IMR-90 (cell line): ENCODE measurements at regions not wholly inside any gene's neighbourhood (a gene's known extent, or its start where the extent isn't known, plus 50 kb on each side); places are given as distances from the start of the nearest gene placed in this dataset.
"Not testable (repeated sequence)": the region's sequence is repeated elsewhere in the genome, so short reads cannot be mapped to it uniquely, and the experiment has no call there.

Experiments used
- ATAC-seq: fragments of 200-7000 bp; cut with Tn5 transposase; 2 replicates; pipeline ENCODE4 v1.9.1; 2020; ENCODE audit warnings: low read depth, mild to moderate bottlenecking, moderate library complexity
- BruUV-seq: library from RNA; stranded (reverse); fragments of 400-500 nt; replicated peaks from 2 replicates; lab custom pipeline; 2021; lab: Mats Ljungman, UMichigan
- CTCF ChIA-PET: fragments of 300-600 bp; formaldehyde crosslinking; extraction: SDS; loops from one replicate; lab custom pipeline; 2021; ENCODE audit warnings: antibody characterized with exemption; lab: Yijun Ruan, JAX
- POLR2A ChIA-PET: fragments of 300-600 bp; sonication (Branson Sonifier 250); formaldehyde crosslinking; loops from one replicate; lab custom pipeline; 2022; ENCODE audit warnings: antibody characterized with exemption; ENCODE audit not compliant: unreplicated experiment; lab: Charles Lee
- DNase-seq: peaks from one replicate; pipeline ENCODE4 v3.0.0; 2013
- H2AFZ ChIP-seq: replicated peaks from 2 replicates; pipeline ENCODE3; 2013; ENCODE audit warnings: low read length, mild to moderate bottlenecking; ENCODE audit not compliant: poor library complexity
- H2AK5ac ChIP-seq: 2 replicates; pipeline ENCODE4 v1.6.1; 2013; ENCODE audit warnings: low read depth, low read length, inconsistent platforms
- H2AK9ac ChIP-seq: replicated peaks from 2 replicates; pipeline ENCODE3; 2013; ENCODE audit warnings: mild to moderate bottlenecking, low read depth, low read length, moderate library complexity; ENCODE audit not compliant: poor library complexity
- H2BK120ac ChIP-seq: 2 replicates; pipeline ENCODE4 v1.6.1; 2013; ENCODE audit warnings: low read depth, low read length, inconsistent platforms
- H2BK15ac ChIP-seq: 3 replicates; pipeline ENCODE4 v1.6.1; 2013; ENCODE audit warnings: low read depth, low read length, inconsistent platforms
- H2BK20ac ChIP-seq: 2 replicates; pipeline ENCODE4 v1.6.1; 2013; ENCODE audit warnings: low read depth, mild to moderate bottlenecking, inconsistent platforms, low read length, moderate library complexity
- H2BK5ac ChIP-seq: 2 replicates; pipeline ENCODE4 v1.6.1; 2013; ENCODE audit warnings: mild to moderate bottlenecking, low read depth, low read length, inconsistent platforms; ENCODE audit not compliant: poor library complexity, severe bottlenecking
- H3K14ac ChIP-seq: replicated peaks from 2 replicates; pipeline ENCODE4 v1.6.1; 2013; ENCODE audit warnings: low read depth, low read length, inconsistent platforms
- H3K18ac ChIP-seq: 2 replicates; pipeline ENCODE4 v1.6.1; 2013; ENCODE audit warnings: low read depth, low read length, control low read depth
- H3K23ac ChIP-seq: 2 replicates; pipeline ENCODE4 v1.6.1; 2013; ENCODE audit warnings: low read depth, low read length, inconsistent platforms
- H3K27ac ChIP-seq: 2 replicates; pipeline ENCODE4 v1.5.1; 2013; ENCODE audit warnings: mild to moderate bottlenecking, control low read depth, low read length; ENCODE audit not compliant: insufficient read depth
- H3K27me3 ChIP-seq: 2 replicates; pipeline ENCODE4 v1.6.1; 2013; ENCODE audit warnings: low read length; ENCODE audit not compliant: control insufficient read depth, insufficient read depth
- H3K36me3 ChIP-seq: 2 replicates; pipeline ENCODE4 v1.6.1; 2013; ENCODE audit warnings: low read length, mixed read lengths; ENCODE audit not compliant: control insufficient read depth, insufficient read depth
- H3K4ac ChIP-seq: 2 replicates; pipeline ENCODE4 v1.6.1; 2013; ENCODE audit warnings: low read depth, low read length, inconsistent platforms
- H3K4me1 ChIP-seq: 2 replicates; pipeline ENCODE4 v1.6.1; 2013; ENCODE audit warnings: low read length, mixed read lengths; ENCODE audit not compliant: control insufficient read depth, insufficient read depth
- H3K4me2 ChIP-seq: 2 replicates; pipeline ENCODE4 v1.6.1; 2013; ENCODE audit warnings: low read depth, mild to moderate bottlenecking, control low read depth, low read length, moderate library complexity
- H3K4me3 ChIP-seq: 2 replicates; pipeline ENCODE4 v1.5.1; 2013; ENCODE audit warnings: low read depth, mild to moderate bottlenecking, control low read depth, low read length, moderate library complexity; ENCODE audit not compliant: insufficient read depth
- H3K56ac ChIP-seq: 2 replicates; pipeline ENCODE4 v1.6.1; 2013; ENCODE audit warnings: low read length, inconsistent platforms; ENCODE audit not compliant: insufficient read depth; ENCODE audit errors: extremely low read depth
- H3K79me1 ChIP-seq, 2 experiments: 2 replicates each; pipeline ENCODE4 v1.6.1; 2013; ENCODE audit warnings: low read length in 2 of 2, inconsistent platforms in 1 of 2, low read depth in 1 of 2
- H3K9ac ChIP-seq: 2 replicates; pipeline ENCODE4 v1.6.1; 2013; ENCODE audit warnings: low read depth, low read length, control low read depth
- H3K9me1 ChIP-seq: 2 replicates; pipeline ENCODE4 v1.6.1; 2013; ENCODE audit warnings: low read length, inconsistent platforms; ENCODE audit not compliant: insufficient read depth
- H3K9me3 ChIP-seq: 2 replicates; pipeline ENCODE4 v1.6.1; 2013; ENCODE audit warnings: low read length; ENCODE audit not compliant: control insufficient read depth, insufficient read depth
- H4K20me1 ChIP-seq: 2 replicates; pipeline ENCODE4 v1.6.1; 2013; ENCODE audit warnings: low read length, inconsistent platforms; ENCODE audit not compliant: insufficient read depth
- H4K5ac ChIP-seq: 2 replicates; pipeline ENCODE4 v1.6.1; 2013; ENCODE audit warnings: mild to moderate bottlenecking, low read depth, low read length, control low read depth
- H4K8ac ChIP-seq, 2 experiments: 2 replicates each; pipeline ENCODE4 v1.6.1; 2013; ENCODE audit warnings: low read depth in 2 of 2, low read length in 2 of 2, control low read depth in 1 of 2, inconsistent platforms in 1 of 2
- H4K91ac ChIP-seq: 2 replicates; pipeline ENCODE4 v1.6.1; 2013; ENCODE audit warnings: low read depth, low read length, inconsistent platforms; ENCODE audit not compliant: insufficient read depth
- CEBPB ChIP-seq: IDR thresholded peaks from 2 replicates; pipeline ENCODE4 v1.6.1; 2012; ENCODE audit warnings: low read depth, low read length, improper control_type of control experiment
- CHD1 ChIP-seq: IDR thresholded peaks from 2 replicates; pipeline ENCODE4 v1.6.1; 2012; ENCODE audit warnings: low read depth, low read length, improper control_type of control experiment
- WGBS, 2 experiments: methylation state at CpG; one replicate each; pipeline versions ENCODE4 v1.1.5 to v1.1.7; 2013; ENCODE audit warnings: missing lambda C conversion rate in 2 of 2; ENCODE audit not compliant: insufficient read length in 1 of 2; ENCODE audit errors: extremely low coverage in 2 of 2; 5-methylcytosine and 5-hydroxymethylcytosine counted together
- dilution Hi-C: fragments of 300-500 bp; cut with HindIII; formaldehyde crosslinking; loops from one replicate; pipeline ENCODE4 v1.14.3; 2018; ENCODE audit warnings: low sequenced_read_pairs; ENCODE audit not compliant: unreplicated experiment
- in situ Hi-C: fragments of 300-500 bp; cut with MboI; formaldehyde crosslinking; loops from 3 replicates; pipeline ENCODE4 v1.14.3; 2019; ENCODE audit warnings: low sequenced_read_pairs, inconsistent platforms, mixed read lengths
- intact Hi-C: fragments of 100-400 bp; cut with micrococcal nuclease; formaldehyde crosslinking; loops from 2 replicates; pipeline ENCODE4 v1.10.0; 2022

DNA sequence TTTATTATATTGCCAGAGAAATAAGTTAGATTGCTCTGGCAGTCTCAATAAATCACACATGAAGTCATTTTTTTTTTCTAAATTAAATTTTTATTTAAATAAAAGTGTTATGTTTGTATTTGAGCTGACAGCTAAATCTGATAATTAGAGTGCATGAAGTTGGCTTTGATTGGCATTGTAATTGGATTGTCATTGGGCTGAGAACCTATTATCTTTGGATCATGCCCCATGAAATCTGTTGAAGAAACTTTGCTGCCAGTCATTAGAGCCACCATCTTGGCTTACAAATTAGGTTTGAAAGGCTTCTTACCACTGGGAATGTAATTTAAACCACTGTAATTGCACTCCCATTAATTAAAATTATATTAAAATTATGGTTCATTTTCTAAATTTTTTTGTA is 507.9 kb upstream of the FANCL start:
- Histone ChIP-seq H2BK15ac (no peak overlapping the region), H3K9me3 (no peaks in the 10 kb centered on the region), H3K56ac (no peak overlapping the region), H3K4me1 (no peaks in the 10 kb centered on the region), H2AFZ (no peak overlapping the region), H4K91ac (no peak overlapping the region), H3K36me3 (no peaks in the 10 kb centered on the region), H2BK5ac (no peak overlapping the region), H3K9ac (no peak overlapping the region), H3K27ac (no peak overlapping the region), H2BK20ac (no peak overlapping the region), H3K14ac (no peak overlapping the region), H4K8ac (no peak overlapping the region), H3K23ac (no peak overlapping the region), H3K4me3 (no peak overlapping the region), H3K4me2 (no peak overlapping the region), H2BK120ac (no peak overlapping the region), H3K27me3 (no peaks in the 10 kb centered on the region), H3K18ac (no peak overlapping the region), H3K4ac (no peak overlapping the region), H4K20me1 (no peaks in the 10 kb centered on the region), H2AK5ac (no peak overlapping the region), H2AK9ac (no peak overlapping the region), H3K79me1 (no peaks in the 10 kb centered on the region), H3K9me1 (no peaks in the 10 kb centered on the region), H4K5ac (no peak overlapping the region)
- ATAC-seq (no peak), DNase-seq (no peak)
- no TSS peak for BruUV-seq
- TF ChIP-seq CHD1 (no peak), CEBPB (no peak)
- in situ Hi-C loops = no loop called here
- dilution Hi-C loops = no loop called here
- ChIA-PET CTCF (no interaction called here), POLR2A (no interaction called here)
- intact Hi-C loops = no loop called here

DNA sequence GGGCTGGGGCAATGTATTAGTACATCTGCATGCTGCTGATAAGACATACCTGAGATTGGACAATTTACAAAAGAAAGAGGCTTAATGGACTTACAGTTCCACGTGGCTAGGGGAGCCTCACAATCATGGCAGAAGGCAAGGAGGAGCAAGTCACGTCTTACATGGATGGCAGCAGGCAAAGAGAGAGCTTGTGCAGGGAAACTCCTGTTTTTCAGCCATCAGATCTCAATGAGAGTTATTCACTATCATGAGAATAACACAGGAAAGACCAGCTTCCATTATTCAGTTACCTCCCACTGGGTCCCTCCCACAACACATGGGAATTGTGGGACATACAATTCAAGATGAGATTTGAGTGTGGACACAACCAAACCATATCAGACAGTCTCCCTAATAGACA is 504.2 kb upstream of the FANCL start:
- H3K4me2 ChIP-seq, H3K56ac ChIP-seq, CTCF ChIA-PET, H2BK20ac ChIP-seq, H3K79me1 ChIP-seq, in situ Hi-C loops, POLR2A ChIA-PET, H3K4me1 ChIP-seq, H2AK9ac ChIP-seq, H3K27ac ChIP-seq, DNase-seq, H4K91ac ChIP-seq, H2BK5ac ChIP-seq, intact Hi-C loops, H4K5ac ChIP-seq, H3K18ac ChIP-seq, H3K4ac ChIP-seq, H3K36me3 ChIP-seq, H3K9me3 ChIP-seq, H3K9ac ChIP-seq, BruUV-seq, H2BK15ac ChIP-seq, H4K8ac ChIP-seq, H3K9me1 ChIP-seq, H3K14ac ChIP-seq, ATAC-seq, H3K23ac ChIP-seq, H4K20me1 ChIP-seq, H2AFZ ChIP-seq, H2BK120ac ChIP-seq, H3K27me3 ChIP-seq, dilution Hi-C loops, H2AK5ac ChIP-seq, H3K4me3 ChIP-seq: not testable (repeated sequence)
- WGBS, 2 experiments = no CpG with 5 or more reads among the region's 2 CpGs
